ENCODE measurements at regions not wholly inside any gene's neighbourhood (a gene's known extent, or its start where the extent isn't known, plus 50 kb on each side); places are given as distances from the start of the nearest gene placed in this dataset.

- no peak overlapping the region for H3K4me3 ChIP-seq (ENCODE audit: low read length)
- H3K36me3 ChIP-seq (ENCODE audit: control insufficient read depth, insufficient read depth, low read length): no peaks in the 10 kb centered on the region
- no peak for DNase-seq
- peaks cover 9% of the 10 kb centered on the region for H3K4me1 ChIP-seq (ENCODE audit: control insufficient read depth, insufficient read depth, low read length)
- 81% methylated on average over 3 of the region's 5 CpGs for WGBS (ENCODE audit: insufficient coverage, low lambda C conversion rate)
- no peaks in the 10 kb centered on the region for H3K9me3 ChIP-seq (ENCODE audit: control insufficient read depth, low read depth, low read length)
- H3K27ac ChIP-seq (ENCODE audit: low read length): no peak overlapping the region
- H3K27me3 ChIP-seq (ENCODE audit: control insufficient read depth, insufficient read depth, low read length): no peaks in the 10 kb centered on the region
Observed at GRCh38 chr1:172977296-172978017, 73.3 kb downstream of the TNFSF18 start.

DNA sequence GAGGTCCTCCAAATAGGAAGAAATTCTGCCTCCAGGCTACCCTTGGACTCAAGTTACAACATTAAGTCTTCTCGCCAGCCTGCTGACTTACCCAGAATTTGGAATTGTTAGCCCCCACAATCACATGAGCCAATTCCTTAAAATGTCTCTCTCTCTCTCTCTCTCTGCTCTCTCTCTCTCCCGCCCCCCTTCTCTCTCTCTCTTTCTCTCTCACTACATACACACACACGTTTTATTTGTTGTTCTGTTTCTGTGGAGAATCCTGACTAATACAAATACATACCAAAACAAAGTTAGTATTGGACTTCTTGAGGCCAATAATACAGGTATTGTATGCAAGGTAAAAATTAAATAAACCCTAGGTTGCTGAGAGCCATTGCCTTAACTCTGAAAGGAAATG is 72.1 kb downstream of the TNFSF18 start:
- WGBS (ENCODE audit: insufficient coverage, low lambda C conversion rate): 92% methylated on average over 2 of the region's 3 CpGs
- Histone ChIP-seq H3K27ac (ENCODE audit: low read length) (no peak overlapping the region), H3K4me1 (ENCODE audit: control insufficient read depth, insufficient read depth, low read length) (peaks cover 9% of the 10 kb centered on the region), H3K9me3 (ENCODE audit: control insufficient read depth, low read depth, low read length) (no peaks in the 10 kb centered on the region), H3K27me3 (ENCODE audit: control insufficient read depth, insufficient read depth, low read length) (no peaks in the 10 kb centered on the region), H3K36me3 (ENCODE audit: control insufficient read depth, insufficient read depth, low read length) (no peaks in the 10 kb centered on the region), H3K4me3 (ENCODE audit: low read length) (no peak overlapping the region)
- DNase-seq: no peak

DNA sequence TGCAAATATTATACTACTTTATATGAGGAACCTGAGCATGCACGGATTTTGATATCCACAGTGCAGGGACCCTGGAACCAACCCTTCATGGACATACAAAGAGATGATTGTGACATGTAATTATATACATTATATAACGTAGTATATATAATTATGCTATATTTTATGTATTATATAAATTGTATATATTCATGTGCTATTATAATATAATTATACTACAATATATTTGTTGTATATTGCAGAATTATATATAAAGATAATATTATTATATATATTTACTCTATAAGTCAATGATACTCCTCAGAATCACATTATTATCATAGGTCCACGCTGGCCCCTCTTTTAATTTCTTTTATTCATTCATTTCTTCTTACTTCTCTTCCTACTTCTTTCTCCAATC is 70.9 kb downstream of the TNFSF18 start:
- 86% methylated on average over 3 of the region's 3 CpGs for WGBS (ENCODE audit: insufficient coverage, low lambda C conversion rate)
- Histone ChIP-seq H3K36me3 (ENCODE audit: control insufficient read depth, insufficient read depth, low read length) (no peaks in the 10 kb centered on the region), H3K4me1 (ENCODE audit: control insufficient read depth, insufficient read depth, low read length) (peaks cover 9% of the 10 kb centered on the region), H3K9me3 (ENCODE audit: control insufficient read depth, low read depth, low read length) (no peaks in the 10 kb centered on the region), H3K4me3 (ENCODE audit: low read length) (no peak overlapping the region), H3K27me3 (ENCODE audit: control insufficient read depth, insufficient read depth, low read length) (no peaks in the 10 kb centered on the region), H3K27ac (ENCODE audit: low read length) (no peak overlapping the region)
- no peak for DNase-seq

DNA sequence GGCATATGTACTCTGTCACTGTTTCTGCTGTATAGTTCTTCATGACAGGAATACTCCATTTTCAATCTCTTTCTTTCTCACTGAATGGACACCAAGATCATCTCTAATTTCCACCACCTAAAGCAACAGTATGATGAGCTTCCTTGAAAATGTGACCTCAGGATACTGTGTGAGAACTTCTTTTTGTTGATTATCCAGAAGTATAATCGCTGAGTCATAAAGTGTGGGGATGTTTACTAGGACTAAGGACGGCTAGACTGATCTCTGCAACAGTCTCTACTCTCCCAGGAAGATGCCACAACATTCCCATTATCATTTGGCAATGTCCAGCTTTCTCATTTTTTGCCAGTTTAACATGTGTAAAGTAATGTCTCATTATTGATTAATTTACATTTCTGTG is 70.3 kb downstream of the TNFSF18 start:
- DNase-seq: no peak
- WGBS (ENCODE audit: insufficient coverage, low lambda C conversion rate): no CpG with 5 or more reads among the region's 2 CpGs
- H3K27ac ChIP-seq (ENCODE audit: low read length): no peak overlapping the region

GRCh38 chr1:172980971-172981370 is 69.8 kb downstream of the TNFSF18 start:
- no peak for DNase-seq
- no peaks in the 10 kb centered on the region for H3K9me3 ChIP-seq (ENCODE audit: control insufficient read depth, low read depth, low read length)
- H3K27ac ChIP-seq (ENCODE audit: low read length): no peak overlapping the region
- WGBS (ENCODE audit: insufficient coverage, low lambda C conversion rate): 88% methylated on average over 1 of the region's 2 CpGs
- peaks cover 5% of the 10 kb centered on the region for H3K4me1 ChIP-seq (ENCODE audit: control insufficient read depth, insufficient read depth, low read length)
- H3K27me3 ChIP-seq (ENCODE audit: control insufficient read depth, insufficient read depth, low read length): no peaks in the 10 kb centered on the region
- H3K36me3 ChIP-seq (ENCODE audit: control insufficient read depth, insufficient read depth, low read length): no peaks in the 10 kb centered on the region
- no peak overlapping the region for H3K4me3 ChIP-seq (ENCODE audit: low read length)

More for the DNA sequence above, 70.3 kb downstream of the TNFSF18 start:
- H3K9me3 ChIP-seq (ENCODE audit: control insufficient read depth, low read depth, low read length): no peaks in the 10 kb centered on the region
- no peaks in the 10 kb centered on the region for H3K27me3 ChIP-seq (ENCODE audit: control insufficient read depth, insufficient read depth, low read length)
- H3K4me1 ChIP-seq (ENCODE audit: control insufficient read depth, insufficient read depth, low read length): peaks cover 9% of the 10 kb centered on the region
- no peaks in the 10 kb centered on the region for H3K36me3 ChIP-seq (ENCODE audit: control insufficient read depth, insufficient read depth, low read length)
- no peak overlapping the region for H3K4me3 ChIP-seq (ENCODE audit: low read length)

Measured in large intestine (tissue), 3 donors.